Loucy (cell line): ENCODE measurements at regions not wholly inside any gene's neighbourhood (a gene's known extent, or its start where the extent isn't known, plus 50 kb on each side); places are given as distances from the start of the nearest gene placed in this dataset.

ENCODE experiments used
- H2AFZ ChIP-seq: fragments of 200-600 bp; sonication (generic); 2 replicates; pipeline ENCODE4 v1.6.0; 2016; ENCODE audit warnings: antibody characterized with exemption, mild to moderate bottlenecking, low read length, moderate library complexity
- H3F3A ChIP-seq: fragments of 200-600 bp; 2 replicates; pipeline ENCODE4 v1.6.0; 2016; ENCODE audit warnings: antibody characterized with exemption, low read depth, mild to moderate bottlenecking
- H3K27me3 ChIP-seq: fragments of 200-600 bp; sonication (generic); 2 replicates; pipeline ENCODE4 v1.6.1; 2014; ENCODE audit warnings: low read length, mild to moderate bottlenecking; ENCODE audit not compliant: insufficient read depth, poor library complexity, severe bottlenecking
- H3K36me3 ChIP-seq: fragments of 200-600 bp; sonication (generic); 2 replicates; pipeline ENCODE4 v1.6.1; 2016; ENCODE audit warnings: low read length; ENCODE audit not compliant: insufficient read depth
- H3K4me1 ChIP-seq: fragments of 200-600 bp; sonication (generic); 2 replicates; pipeline ENCODE4 v1.5.1; 2014; ENCODE audit warnings: low read length, mild to moderate bottlenecking; ENCODE audit not compliant: insufficient read depth, poor library complexity, severe bottlenecking
- H3K4me2 ChIP-seq: fragments of 200-600 bp; sonication (generic); 2 replicates; pipeline ENCODE4 v1.6.0; 2014; ENCODE audit warnings: antibody characterized with exemption, low read length, low read depth, mild to moderate bottlenecking; ENCODE audit not compliant: poor library complexity, severe bottlenecking
- H3K4me3 ChIP-seq: fragments of 200-600 bp; sonication (generic); 2 replicates; pipeline ENCODE4 v1.5.1; 2014; ENCODE audit warnings: low read length, mild to moderate bottlenecking, mixed read lengths; ENCODE audit not compliant: poor library complexity, severe bottlenecking
- H3K79me2 ChIP-seq: fragments of 200-600 bp; sonication (generic); 2 replicates; pipeline ENCODE4 v1.6.1; 2014; ENCODE audit warnings: low read length; ENCODE audit not compliant: insufficient read depth
- H3K9ac ChIP-seq: fragments of 200-600 bp; sonication (generic); 2 replicates; pipeline ENCODE4 v1.6.0; 2014; ENCODE audit warnings: mild to moderate bottlenecking, low read depth, low read length, moderate library complexity; ENCODE audit not compliant: poor library complexity, severe bottlenecking
- H3K9me2 ChIP-seq: fragments of 200-600 bp; sonication (generic); replicated peaks from 2 replicates; pipeline ENCODE4 v1.6.1; 2016; ENCODE audit warnings: low read depth, low read length, mixed read lengths
- H3K9me3 ChIP-seq: fragments of 200-600 bp; sonication (generic); 2 replicates; pipeline ENCODE4 v1.6.1; 2014; ENCODE audit warnings: mild to moderate bottlenecking, antibody characterized with exemption, low read length, low read depth; ENCODE audit not compliant: insufficient read depth
- H4K20me1 ChIP-seq: fragments of 200-600 bp; sonication (generic); 2 replicates; pipeline ENCODE4 v1.6.0; 2014; ENCODE audit warnings: antibody characterized with exemption, low read length, mild to moderate bottlenecking; ENCODE audit not compliant: insufficient read depth, poor library complexity, severe bottlenecking
- CTCF ChIP-seq: fragments of 200-600 bp; sonication (generic); conservative IDR thresholded peaks from 2 replicates; pipeline ENCODE4 v1.5.1; 2014; ENCODE audit warnings: mild to moderate bottlenecking, antibody characterized with exemption, low read length
- EZH2phosphoT487 ChIP-seq: fragments of 200-600 bp; IDR thresholded peaks from 2 replicates; pipeline ENCODE4 v1.6.1; 2018; ENCODE audit warnings: antibody characterized with exemption, mild to moderate bottlenecking, moderate library complexity, borderline replicate concordance

DNA sequence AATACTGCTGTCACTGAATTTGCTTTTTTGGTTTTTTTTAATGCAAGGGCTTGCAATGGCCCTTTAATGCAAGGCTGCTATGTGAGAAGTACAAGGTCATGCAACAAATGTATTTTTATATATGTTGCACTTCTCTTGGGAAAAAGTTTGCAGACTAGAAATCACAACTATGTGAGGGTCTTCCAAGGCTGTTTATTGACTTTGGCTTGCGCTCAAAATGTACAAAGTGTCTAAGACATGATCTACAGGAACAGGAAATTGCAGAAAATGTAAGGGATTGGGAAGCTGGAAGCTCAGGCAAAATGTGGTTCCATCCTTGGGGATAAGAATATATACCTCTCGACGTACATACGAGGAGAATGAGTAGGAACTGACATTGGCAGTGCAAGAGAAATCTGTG lies 92.2 kb upstream of the F13A1 start:
- no peaks in the 10 kb centered on the region for H3K9me3 ChIP-seq
- no peaks in the 10 kb centered on the region for H3K9me2 ChIP-seq
- H3K4me3 ChIP-seq: no peak overlapping the region
- H4K20me1 ChIP-seq: no peaks in the 10 kb centered on the region
- TF ChIP-seq CTCF (no peak), EZH2phosphoT487 (no peak)
- no peak overlapping the region for H3K4me2 ChIP-seq
- H2AFZ ChIP-seq: no peak overlapping the region
- H3K36me3 ChIP-seq: no peaks in the 10 kb centered on the region
- H3K27me3 ChIP-seq: no peaks in the 10 kb centered on the region
- no peak overlapping the region for H3K9ac ChIP-seq
- peaks cover 5% of the 10 kb centered on the region; the same call in 1 of the 2 replicates for H3F3A ChIP-seq
- H3K79me2 ChIP-seq: no peaks in the 10 kb centered on the region
- peaks cover 37% of the 10 kb centered on the region for H3K4me1 ChIP-seq

GRCh38 chr6:6414931-6415330 lies 94.5 kb upstream of the F13A1 start:
- TF ChIP-seq CTCF (no peak), EZH2phosphoT487 (no peak)
- Histone ChIP-seq H3K9ac (no peak overlapping the region), H3K79me2 (no peaks in the 10 kb centered on the region), H3K9me2 (no peaks in the 10 kb centered on the region), H2AFZ (no peak overlapping the region), H3K27me3 (no peaks in the 10 kb centered on the region), H3K4me3 (no peak overlapping the region), H3K9me3 (no peaks in the 10 kb centered on the region), H3K4me2 (no peak overlapping the region), H3K36me3 (no peaks in the 10 kb centered on the region), H3K4me1 (peaks cover 15% of the 10 kb centered on the region), H3F3A (no peaks in the 10 kb centered on the region), H4K20me1 (no peaks in the 10 kb centered on the region)

DNA sequence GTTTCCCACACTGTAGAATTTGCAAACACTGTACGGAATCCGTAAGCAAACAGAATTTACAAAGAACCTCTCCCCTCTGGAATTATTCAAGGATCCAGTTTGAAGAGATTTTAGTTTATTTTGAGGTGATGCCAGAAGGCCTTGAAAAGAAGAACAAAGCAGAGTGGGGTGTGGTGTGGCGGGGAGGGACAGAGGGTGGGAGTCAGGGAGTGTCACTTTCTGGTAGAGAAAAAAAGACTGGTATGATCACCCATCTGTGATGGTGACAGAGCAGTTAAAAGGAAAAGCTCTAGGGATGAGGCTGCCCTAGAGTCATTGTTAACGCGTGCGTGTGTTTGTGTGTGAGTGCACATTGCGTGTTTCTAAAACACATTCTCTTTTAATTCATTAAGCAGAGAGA lies 97.0 kb upstream of the F13A1 start:
- Histone ChIP-seq H3K9ac (no peak overlapping the region), H4K20me1 (no peaks in the 10 kb centered on the region), H3K4me2 (no peak overlapping the region), H3K27me3 (no peaks in the 10 kb centered on the region), H3K9me3 (no peaks in the 10 kb centered on the region), H2AFZ (no peak overlapping the region), H3K4me3 (no peak overlapping the region), H3K4me1 (peaks cover 15% of the 10 kb centered on the region), H3F3A (no peaks in the 10 kb centered on the region), H3K79me2 (no peaks in the 10 kb centered on the region), H3K36me3 (no peaks in the 10 kb centered on the region), H3K9me2 (no peaks in the 10 kb centered on the region)
- TF ChIP-seq CTCF: no peak
- TF ChIP-seq EZH2phosphoT487: no peak
